Keratinocyte (primary cell): ENCODE measurements at regions not wholly inside any gene's neighbourhood (a gene's known extent, or its start where the extent isn't known, plus 50 kb on each side); places are given as distances from the start of the nearest gene placed in this dataset.

Experiments used
- CTCF ChIP-seq, 3 experiments: IDR thresholded peaks in 1 of 3; conservative IDR thresholded peaks in 1 of 3; optimal IDR thresholded peaks in 1 of 3; 2 replicates in 2 of 3; 3 replicates in 1 of 3; pipeline versions ENCODE3 to v1.5.1; 2011; ENCODE audit warnings: low read length in 3 of 3, mild to moderate bottlenecking in 3 of 3, moderate library complexity in 2 of 3, control low read depth in 1 of 3, inconsistent platforms in 1 of 3; ENCODE audit not compliant: insufficient read depth in 2 of 3; ENCODE audit errors: extremely low read depth in 1 of 3
- EZH2 ChIP-seq: IDR thresholded peaks from one replicate; pipeline ENCODE4 v1.6.1; 2012; ENCODE audit warnings: inconsistent platforms, mild to moderate bottlenecking, low read length, moderate library complexity

- no peak for TF ChIP-seq CTCF (optimal IDR thresholded peaks at IDR 0.05 in 1 of 3, IDR thresholded peaks at IDR 0.05 in 1 of 3, conservative IDR thresholded peaks at IDR 0.05 in 1 of 3; ENCODE audit: extremely low read depth in 1 of 3, insufficient read depth in 2 of 3, low read length in 3 of 3)
- TF ChIP-seq EZH2 = no peak
These were observed 391.9 kb downstream of the FRK start for GRCh38 chr6:115668781-115669180.
